LNCAP (cell line): ENCODE measurements at regions not wholly inside any gene's neighbourhood (a gene's known extent, or its start where the extent isn't known, plus 50 kb on each side); places are given as distances from the start of the nearest gene placed in this dataset.

Experiments used
- TF ChIP-seq, protein P1 (sequence below): fragments of 450-650 bp; IDR thresholded peaks from 2 replicates; pipeline ENCODE4 v1.5.1; 2017; ENCODE audit warnings: mild to moderate bottlenecking

DNA sequence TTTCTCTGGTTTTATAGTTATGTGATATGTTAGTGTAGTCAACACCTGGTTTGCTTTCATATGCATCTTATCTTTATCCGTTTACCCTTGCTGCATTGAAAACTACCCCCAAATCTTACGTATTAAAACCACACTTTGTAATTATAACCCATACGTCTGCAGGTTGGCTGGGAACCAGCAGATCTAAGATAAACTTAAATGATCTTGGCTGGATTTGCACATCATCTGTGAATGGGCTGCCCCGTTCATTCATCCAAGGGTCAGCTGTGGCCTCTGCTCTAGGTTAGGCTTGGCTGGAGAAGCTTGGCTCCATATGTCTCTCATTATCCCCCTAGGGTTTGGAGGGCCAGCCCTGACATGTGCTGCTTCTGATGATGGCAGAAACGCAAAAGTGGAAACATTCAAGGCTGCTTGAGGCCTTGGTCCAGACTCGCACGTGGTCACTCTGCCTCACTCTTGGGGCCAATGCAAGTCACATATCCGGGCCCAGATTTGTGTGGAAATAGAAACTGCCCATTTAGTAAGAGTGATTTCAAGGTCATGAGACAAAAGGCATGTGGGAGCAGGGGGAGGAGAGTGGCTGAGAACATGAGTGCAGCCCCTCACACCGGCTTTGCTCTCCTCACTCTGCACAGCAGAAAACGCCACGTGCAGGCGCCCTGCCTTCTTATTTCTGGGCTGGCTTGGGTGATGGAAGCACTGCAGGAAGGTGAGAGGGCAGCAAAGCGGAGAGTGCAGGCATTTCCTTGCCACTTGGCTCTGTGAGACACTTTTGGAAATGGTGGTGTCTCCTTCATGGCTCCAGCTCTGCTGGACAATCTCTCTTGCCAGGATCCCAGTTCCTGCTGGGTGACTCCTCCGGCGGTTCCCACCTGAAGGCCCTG is 553.8 kb downstream of the GLRX3 start:
- TF ChIP-seq, protein P1, sequence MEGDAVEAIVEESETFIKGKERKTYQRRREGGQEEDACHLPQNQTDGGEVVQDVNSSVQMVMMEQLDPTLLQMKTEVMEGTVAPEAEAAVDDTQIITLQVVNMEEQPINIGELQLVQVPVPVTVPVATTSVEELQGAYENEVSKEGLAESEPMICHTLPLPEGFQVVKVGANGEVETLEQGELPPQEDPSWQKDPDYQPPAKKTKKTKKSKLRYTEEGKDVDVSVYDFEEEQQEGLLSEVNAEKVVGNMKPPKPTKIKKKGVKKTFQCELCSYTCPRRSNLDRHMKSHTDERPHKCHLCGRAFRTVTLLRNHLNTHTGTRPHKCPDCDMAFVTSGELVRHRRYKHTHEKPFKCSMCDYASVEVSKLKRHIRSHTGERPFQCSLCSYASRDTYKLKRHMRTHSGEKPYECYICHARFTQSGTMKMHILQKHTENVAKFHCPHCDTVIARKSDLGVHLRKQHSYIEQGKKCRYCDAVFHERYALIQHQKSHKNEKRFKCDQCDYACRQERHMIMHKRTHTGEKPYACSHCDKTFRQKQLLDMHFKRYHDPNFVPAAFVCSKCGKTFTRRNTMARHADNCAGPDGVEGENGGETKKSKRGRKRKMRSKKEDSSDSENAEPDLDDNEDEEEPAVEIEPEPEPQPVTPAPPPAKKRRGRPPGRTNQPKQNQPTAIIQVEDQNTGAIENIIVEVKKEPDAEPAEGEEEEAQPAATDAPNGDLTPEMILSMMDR: no peak

DNA sequence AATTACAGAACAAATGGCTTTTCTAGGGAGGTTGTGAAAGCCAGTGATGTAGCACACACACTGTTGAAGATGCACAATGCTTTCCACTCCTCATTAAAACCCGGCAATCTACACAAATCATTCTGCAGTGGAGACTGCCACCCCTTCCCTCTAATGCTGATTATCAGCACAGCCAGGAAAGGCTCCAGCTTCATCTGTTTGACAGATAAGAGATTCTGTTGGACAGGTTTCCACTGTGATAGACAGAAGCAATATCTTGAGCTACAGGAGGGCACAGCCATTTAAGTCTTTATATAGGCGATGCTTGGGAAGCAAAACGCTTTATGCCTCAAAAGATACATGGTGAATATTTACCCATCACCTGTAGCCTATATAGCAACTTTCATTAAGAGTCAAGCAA is 555.6 kb downstream of the GLRX3 start:
- TF ChIP-seq, protein P1: no peak

DNA sequence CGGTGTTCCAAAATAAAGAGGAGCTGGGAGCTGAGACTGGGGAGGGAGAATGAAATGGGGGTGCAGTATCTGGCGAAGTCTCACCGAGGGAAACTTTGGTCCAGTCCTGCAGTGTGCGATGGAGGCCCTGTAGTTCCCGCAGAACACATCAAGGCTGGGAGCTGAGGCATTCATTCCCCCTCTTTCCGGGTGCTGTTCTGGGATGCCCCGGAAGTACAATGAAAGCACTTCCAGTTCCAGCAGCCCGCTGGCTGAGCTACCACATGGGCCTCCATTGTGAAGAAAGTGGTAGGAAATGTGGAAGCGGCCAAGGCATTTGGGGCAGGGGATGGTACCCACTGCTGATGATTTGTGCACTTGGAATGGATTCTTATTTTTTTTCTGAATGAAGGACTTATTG is 560.7 kb downstream of the GLRX3 start:
- TF ChIP-seq, protein P1: no peak

DNA sequence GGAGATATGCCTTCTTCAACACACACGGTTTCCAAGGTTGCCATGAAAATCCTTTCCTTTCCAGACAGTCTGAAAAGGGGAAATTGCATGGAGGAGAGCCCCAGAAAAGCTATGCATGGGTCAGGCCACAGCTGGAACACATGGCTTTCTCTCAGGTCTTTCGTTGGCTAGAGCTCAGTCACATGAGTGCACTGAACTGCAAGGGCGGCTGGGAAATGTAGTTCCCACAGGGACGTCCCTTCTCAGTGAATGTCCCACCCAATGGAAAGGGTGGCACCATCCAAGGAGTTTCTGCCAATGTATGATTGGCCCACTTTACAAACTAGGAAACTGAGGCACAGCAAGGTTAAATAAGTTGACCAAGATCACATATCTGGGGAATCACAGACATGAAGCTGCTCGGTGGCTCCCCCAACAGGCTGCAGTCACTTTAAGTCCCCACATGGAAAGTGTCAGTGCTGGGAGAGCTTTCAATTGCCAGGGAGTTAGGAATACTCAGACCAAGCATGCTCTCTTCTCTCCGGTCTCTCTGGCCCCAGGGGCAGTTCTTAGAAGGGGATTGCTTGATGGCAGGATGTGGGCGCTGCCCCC is 571.3 kb downstream of the GLRX3 start:
- TF ChIP-seq, protein P1: no peak

DNA sequence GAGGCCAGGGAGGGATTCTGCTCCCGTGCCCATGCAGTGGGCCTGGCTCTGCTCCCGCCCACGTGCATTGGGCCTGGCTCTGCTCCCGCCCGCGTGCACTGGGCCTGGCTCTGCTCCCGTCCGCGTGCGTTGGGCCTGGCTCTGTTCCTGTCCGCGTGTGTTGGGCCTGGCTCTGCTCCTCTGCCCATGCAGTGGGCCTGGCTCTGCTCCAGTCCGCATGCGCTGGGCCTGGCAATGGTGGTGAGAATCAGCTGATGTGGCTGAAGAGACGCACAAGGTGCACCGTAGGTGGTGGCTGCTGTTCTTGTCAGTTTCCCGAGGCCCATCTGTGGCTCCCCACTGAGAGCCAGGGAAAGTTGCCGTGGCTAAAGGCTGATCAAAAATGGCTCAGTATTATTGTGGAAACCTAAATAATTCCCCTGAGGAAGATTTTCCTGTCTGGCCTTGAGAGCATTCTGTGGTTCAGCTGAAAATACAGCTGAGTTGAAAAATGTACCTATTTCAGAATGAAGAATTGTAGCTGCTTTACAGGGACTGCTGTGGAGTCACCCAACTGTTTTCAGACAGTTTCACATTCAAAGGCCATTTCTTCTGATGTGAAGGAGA is 572.4 kb downstream of the GLRX3 start:
- TF ChIP-seq, protein P1: no peak

DNA sequence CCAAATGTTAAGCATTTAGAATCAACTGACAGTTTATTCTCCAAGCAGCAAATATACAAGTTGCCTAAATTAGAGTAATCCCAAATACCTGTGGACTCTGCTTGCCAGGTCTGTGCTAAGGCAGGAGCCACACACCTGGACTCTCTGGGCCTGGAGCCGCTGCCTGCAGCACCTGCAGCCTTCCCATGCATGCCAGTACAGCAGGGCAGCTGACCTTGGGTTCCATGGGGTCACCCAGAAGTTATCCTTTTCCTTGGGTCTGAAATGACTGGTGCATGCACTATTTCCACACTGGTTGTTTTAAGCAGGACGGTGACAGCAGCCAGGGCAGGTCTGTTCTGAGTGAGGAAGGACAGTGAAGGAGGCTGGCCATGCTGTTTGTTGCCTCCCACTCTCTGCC is 573.2 kb downstream of the GLRX3 start:
- TF ChIP-seq, protein P1: no peak

DNA sequence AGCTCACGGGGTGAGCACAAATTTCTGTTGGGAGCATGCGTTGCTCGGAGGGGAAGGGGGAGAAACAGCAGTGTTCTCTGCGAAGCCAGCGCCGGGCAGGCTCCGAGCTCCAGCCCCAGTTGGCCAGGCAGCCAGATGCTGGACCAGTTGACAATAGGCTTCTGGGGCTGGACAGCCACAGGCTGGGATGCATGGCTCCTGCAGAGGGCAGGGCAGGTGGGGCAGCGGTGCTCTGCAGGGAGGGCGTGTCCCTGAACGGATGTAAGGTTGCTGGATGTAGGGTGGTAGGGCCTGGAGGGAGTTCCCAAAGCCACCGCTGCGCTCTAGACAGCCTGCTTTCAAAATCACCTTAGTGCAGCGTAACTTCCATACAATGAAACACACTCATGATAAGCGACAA is 574.9 kb downstream of the GLRX3 start:
- TF ChIP-seq, protein P1: no peak
